Suprapubic skin (tissue), 4 donors: ENCODE measurements at regions not wholly inside any gene's neighbourhood (a gene's known extent, or its start where the extent isn't known, plus 50 kb on each side); places are given as distances from the start of the nearest gene placed in this dataset.

Source experiments
- DNase-seq, 2 donors: peaks; one replicate each; pipeline ENCODE4 v3.0.0-alpha.2; 2019; ENCODE audit warnings: low spot score in 2 of 2
- H3K27ac ChIP-seq: fragments of 200-600 bp; sonication (generic); one replicate; pipeline ENCODE4 v1.5.1; 2019
- H3K27me3 ChIP-seq: fragments of 200-600 bp; sonication (generic); one replicate; pipeline ENCODE4 v1.5.1; 2019
- H3K36me3 ChIP-seq: fragments of 200-600 bp; sonication (generic); one replicate; pipeline ENCODE4 v1.5.1; 2019
- H3K4me1 ChIP-seq: fragments of 200-600 bp; sonication (generic); one replicate; pipeline ENCODE4 v1.5.1; 2019
- H3K4me3 ChIP-seq: fragments of 200-600 bp; sonication (generic); one replicate; pipeline ENCODE4 v1.5.1; 2019; ENCODE audit warnings: mild to moderate bottlenecking
- H3K9me3 ChIP-seq: fragments of 200-600 bp; sonication (generic); one replicate; pipeline ENCODE4 v1.5.1; 2019
- EP300 ChIP-seq: sonication (generic); formaldehyde crosslinking; IDR thresholded peaks from one replicate; pipeline ENCODE4 v1.6.1; 2017; ENCODE audit warnings: antibody characterized with exemption
- POLR2A ChIP-seq, 2 donors: fragments of 450-650 bp; IDR thresholded peaks; one replicate each; pipeline ENCODE4 v1.6.1; 2017; ENCODE audit warnings: antibody characterized with exemption in 2 of 2, mild to moderate bottlenecking in 2 of 2, moderate library complexity in 2 of 2
- POLR2AphosphoS5 ChIP-seq, 3 donors: sonication (generic); formaldehyde crosslinking; IDR thresholded peaks; one replicate each; pipeline ENCODE4 v1.6.1; 2017; ENCODE audit warnings: antibody characterized with exemption in 3 of 3
- WGBS: methylation state at CpG from one replicate; pipeline ENCODE4 v1.1.5; 2018; 5-methylcytosine and 5-hydroxymethylcytosine counted together
- TF ChIP-seq, protein P1 (sequence below), 2 donors: fragments of 200-600 bp in 1 of 2; fragments of 450-650 bp in 1 of 2; sonication (generic) in 1 of 2; IDR thresholded peaks; one replicate each; pipeline ENCODE4 v1.5.1; 2016 to 2019; ENCODE audit warnings: antibody characterized with exemption in 2 of 2, mild to moderate bottlenecking in 1 of 2, moderate library complexity in 1 of 2

DNA sequence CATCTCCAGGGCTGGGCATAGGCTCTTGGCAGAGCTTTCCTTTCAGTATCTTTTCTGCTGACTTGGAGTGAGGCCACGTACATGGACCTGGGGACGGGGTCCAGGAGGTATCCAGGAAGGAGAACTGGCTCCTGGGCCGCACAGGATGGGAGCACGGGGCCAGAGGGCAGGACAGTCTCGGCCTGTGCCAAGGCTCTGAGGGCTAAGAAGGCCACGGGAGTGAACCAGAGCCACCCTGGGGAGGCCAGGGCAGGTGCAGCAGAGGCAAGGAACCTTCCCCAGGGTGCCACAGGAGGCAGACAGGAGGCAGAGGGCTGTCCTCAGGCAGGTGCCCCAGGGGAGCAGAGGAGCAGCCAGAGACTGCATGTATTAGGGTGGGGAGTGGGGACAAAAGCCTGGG, 50.3 kb downstream of the PLXNA1 start:
- H3K4me1 ChIP-seq = peaks cover 21% of the 10 kb centered on the region
- TF ChIP-seq EP300 (no peak), POLR2A (IDR thresholded peaks at IDR 0.05) (no peak), POLR2AphosphoS5 (IDR thresholded peaks at IDR 0.05) (no peak)
- TF ChIP-seq, protein P1, sequence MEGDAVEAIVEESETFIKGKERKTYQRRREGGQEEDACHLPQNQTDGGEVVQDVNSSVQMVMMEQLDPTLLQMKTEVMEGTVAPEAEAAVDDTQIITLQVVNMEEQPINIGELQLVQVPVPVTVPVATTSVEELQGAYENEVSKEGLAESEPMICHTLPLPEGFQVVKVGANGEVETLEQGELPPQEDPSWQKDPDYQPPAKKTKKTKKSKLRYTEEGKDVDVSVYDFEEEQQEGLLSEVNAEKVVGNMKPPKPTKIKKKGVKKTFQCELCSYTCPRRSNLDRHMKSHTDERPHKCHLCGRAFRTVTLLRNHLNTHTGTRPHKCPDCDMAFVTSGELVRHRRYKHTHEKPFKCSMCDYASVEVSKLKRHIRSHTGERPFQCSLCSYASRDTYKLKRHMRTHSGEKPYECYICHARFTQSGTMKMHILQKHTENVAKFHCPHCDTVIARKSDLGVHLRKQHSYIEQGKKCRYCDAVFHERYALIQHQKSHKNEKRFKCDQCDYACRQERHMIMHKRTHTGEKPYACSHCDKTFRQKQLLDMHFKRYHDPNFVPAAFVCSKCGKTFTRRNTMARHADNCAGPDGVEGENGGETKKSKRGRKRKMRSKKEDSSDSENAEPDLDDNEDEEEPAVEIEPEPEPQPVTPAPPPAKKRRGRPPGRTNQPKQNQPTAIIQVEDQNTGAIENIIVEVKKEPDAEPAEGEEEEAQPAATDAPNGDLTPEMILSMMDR (IDR thresholded peaks at IDR 0.05) = no peak
- H3K36me3 ChIP-seq = peaks cover 69% of the 10 kb centered on the region
- no peak overlapping the region for H3K27ac ChIP-seq
- WGBS = 72% methylated on average over 6 of the region's 6 CpGs
- H3K4me3 ChIP-seq = no peak overlapping the region
- no peak for DNase-seq
- no peaks in the 10 kb centered on the region for H3K9me3 ChIP-seq
- H3K27me3 ChIP-seq = no peaks in the 10 kb centered on the region

GRCh38 chr3:127033786-127034185, 50.9 kb downstream of the PLXNA1 start:
- no peak for DNase-seq
- no peak overlapping the region for H3K4me3 ChIP-seq
- WGBS = 74% methylated on average over 17 of the region's 20 CpGs
- peaks cover 63% of the 10 kb centered on the region for H3K36me3 ChIP-seq
- H3K4me1 ChIP-seq = peaks cover 21% of the 10 kb centered on the region
- H3K9me3 ChIP-seq = no peaks in the 10 kb centered on the region
- no peak overlapping the region for H3K27ac ChIP-seq
- TF ChIP-seq, protein P1 (IDR thresholded peaks at IDR 0.05) = no peak
- H3K27me3 ChIP-seq = no peaks in the 10 kb centered on the region

GRCh38 chr3:127034195-127034989, 51.5 kb downstream of the PLXNA1 start:
- no peak for DNase-seq
- no peak for TF ChIP-seq POLR2A (IDR thresholded peaks at IDR 0.05)
- no peak for TF ChIP-seq POLR2AphosphoS5 (IDR thresholded peaks at IDR 0.05)
- TF ChIP-seq, protein P1 (IDR thresholded peaks at IDR 0.05) = no peak
- TF ChIP-seq EP300 = no peak
- no peaks in the 10 kb centered on the region for H3K27me3 ChIP-seq
- H3K9me3 ChIP-seq = no peaks in the 10 kb centered on the region
- H3K4me1 ChIP-seq = peaks cover 21% of the 10 kb centered on the region
- no peak overlapping the region for H3K4me3 ChIP-seq
- 94% methylated on average over 19 of the region's 30 CpGs for WGBS
- H3K27ac ChIP-seq = no peak overlapping the region
- peaks cover 56% of the 10 kb centered on the region for H3K36me3 ChIP-seq

- DNase-seq = no peak
- WGBS = 88% methylated on average over 13 of the region's 13 CpGs
- Histone ChIP-seq H3K4me1 (peaks cover 21% of the 10 kb centered on the region), H3K9me3 (no peaks in the 10 kb centered on the region), H3K27ac (no peak overlapping the region), H3K4me3 (no peak overlapping the region), H3K36me3 (peaks cover 49% of the 10 kb centered on the region), H3K27me3 (no peaks in the 10 kb centered on the region)
- no peak for TF ChIP-seq EP300
- no peak for TF ChIP-seq POLR2A (IDR thresholded peaks at IDR 0.05)
- TF ChIP-seq, protein P1 (IDR thresholded peaks at IDR 0.05) = no peak
- no peak for TF ChIP-seq POLR2AphosphoS5 (IDR thresholded peaks at IDR 0.05)
Observed at GRCh38 chr3:127034990-127035652, 52.2 kb downstream of the PLXNA1 start.

GRCh38 chr3:127035677-127036076, 52.8 kb downstream of the PLXNA1 start:
- no peaks in the 10 kb centered on the region for H3K27me3 ChIP-seq
- peak; percentile 86 to 90 for DNase-seq
- H3K4me3 ChIP-seq = no peak overlapping the region
- WGBS = 57% methylated on average over 6 of the region's 10 CpGs
- no peaks in the 10 kb centered on the region for H3K9me3 ChIP-seq
- peak overlapping the region; percentile 52 for H3K27ac ChIP-seq
- H3K36me3 ChIP-seq = peaks cover 44% of the 10 kb centered on the region
- H3K4me1 ChIP-seq = peaks cover 21% of the 10 kb centered on the region
- TF ChIP-seq POLR2A (IDR thresholded peaks at IDR 0.05) (no peak), EP300 (no peak), POLR2AphosphoS5 (IDR thresholded peaks at IDR 0.05) (no peak)
- TF ChIP-seq, protein P1 (IDR thresholded peaks at IDR 0.05) = no peak
